ENCODE measurements at regions not wholly inside any gene's neighbourhood (a gene's known extent, or its start where the extent isn't known, plus 50 kb on each side); places are given as distances from the start of the nearest gene placed in this dataset. TPM values are rescaled to one million over a fixed set of nuclear protein-coding genes. Genes with fewer than 3 reads are reported as not detected.
"Not testable (repeated sequence)": the region's sequence is repeated elsewhere in the genome, so short reads cannot be mapped to it uniquely, and the experiment has no call there.

GRCh38 chr21:8245642-8246402, 2275.6 kb upstream of the TPTE start:
- intact Hi-C loops (cut with micrococcal nuclease); H3K4me1 Mint-ChIP-seq (ENCODE audit: low read depth); H3K9me3 Mint-ChIP-seq; H3K27me3 Mint-ChIP-seq (ENCODE audit: low read depth); CTCF ChIA-PET; DNase-seq; H3K27ac Mint-ChIP-seq; H3K36me3 Mint-ChIP-seq (ENCODE audit: low read depth); H3K4me3 Mint-ChIP-seq: not testable (repeated sequence)

- H3K27me3 Mint-ChIP-seq (ENCODE audit: low read depth); H3K36me3 Mint-ChIP-seq (ENCODE audit: low read depth); H3K4me1 Mint-ChIP-seq (ENCODE audit: low read depth); H3K9me3 Mint-ChIP-seq; intact Hi-C loops (cut with micrococcal nuclease); H3K27ac Mint-ChIP-seq; CTCF ChIA-PET; H3K4me3 Mint-ChIP-seq; DNase-seq: not testable (repeated sequence)
Observed at GRCh38 chr21:8251701-8252100, 2269.7 kb upstream of the TPTE start.

- H3K4me3 Mint-ChIP-seq; H3K9me3 Mint-ChIP-seq; CTCF ChIA-PET; H3K36me3 Mint-ChIP-seq (ENCODE audit: low read depth); H3K27ac Mint-ChIP-seq; intact Hi-C loops (cut with micrococcal nuclease); H3K4me1 Mint-ChIP-seq (ENCODE audit: low read depth); H3K27me3 Mint-ChIP-seq (ENCODE audit: low read depth): not testable (repeated sequence)
- DNase-seq = peak; percentile 38
Observed at GRCh38 chr21:8255094-8255493, 2266.3 kb upstream of the TPTE start.

- H3K36me3 Mint-ChIP-seq (ENCODE audit: low read depth); H3K9me3 Mint-ChIP-seq; H3K4me1 Mint-ChIP-seq (ENCODE audit: low read depth); H3K27ac Mint-ChIP-seq; CTCF ChIA-PET; intact Hi-C loops (cut with micrococcal nuclease); H3K4me3 Mint-ChIP-seq; H3K27me3 Mint-ChIP-seq (ENCODE audit: low read depth): not testable (repeated sequence)
- DNase-seq = peak; percentile 45
Observed at GRCh38 chr21:8257083-8257799, 2264.1 kb upstream of the TPTE start.

GRCh38 chr21:8260065-8260627, 2261.2 kb upstream of the TPTE start:
- H3K9me3 Mint-ChIP-seq; H3K4me1 Mint-ChIP-seq (ENCODE audit: low read depth); CTCF ChIA-PET; DNase-seq; H3K4me3 Mint-ChIP-seq; H3K27ac Mint-ChIP-seq; H3K36me3 Mint-ChIP-seq (ENCODE audit: low read depth); intact Hi-C loops (cut with micrococcal nuclease); H3K27me3 Mint-ChIP-seq (ENCODE audit: low read depth): not testable (repeated sequence)

Small RNAs in the stretch of these regions (microRNA-seq; reads per million reads assigned to microRNA genes)
- not detected for gene MIR3648-1 (ENCODE audit: borderline microRNAs expressed, borderline replicate concordance)
- gene MIR3687-1 (ENCODE audit: borderline microRNAs expressed, borderline replicate concordance) = not detected
- gene MIR6724-1 (ENCODE audit: borderline microRNAs expressed, borderline replicate concordance) = not detected
- not detected for gene MIR6724-2 (ENCODE audit: borderline microRNAs expressed, borderline replicate concordance)

Measured in activated naive CD4-positive, alpha-beta T cell treated with anti-CD3 and anti-CD28 coated beads for 36 hours (primary cell).